ENCODE measurements at regions not wholly inside any gene's neighbourhood (a gene's known extent, or its start where the extent isn't known, plus 50 kb on each side); places are given as distances from the start of the nearest gene placed in this dataset.

DNA sequence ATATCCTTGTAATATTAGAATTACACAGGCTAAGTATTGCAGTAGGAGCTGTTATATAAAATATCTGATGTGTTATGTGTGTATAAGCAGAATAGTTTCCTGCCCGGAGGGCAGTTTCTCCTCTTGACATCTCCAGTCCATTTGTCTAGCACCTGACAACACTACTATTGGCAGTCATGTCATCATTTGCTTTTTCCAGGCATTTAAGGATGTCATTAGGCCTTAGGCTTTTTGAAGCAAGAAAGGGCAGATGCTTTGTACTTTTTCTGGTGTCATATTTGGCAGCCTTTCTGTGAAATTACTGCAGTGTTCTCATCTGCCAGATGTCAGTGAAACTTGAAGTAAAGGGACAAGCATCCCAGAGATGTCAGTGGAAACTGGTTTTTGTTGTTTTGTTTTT, 2017.6 kb upstream of the IGFBP7 start:
- no peak for DNase-seq (ENCODE audit: low read depth, low spot score)
- no peaks in the 10 kb centered on the region for H3K36me3 ChIP-seq (ENCODE audit: control insufficient read depth, insufficient read depth, low read length)
- no peak overlapping the region for H3K27ac ChIP-seq (ENCODE audit: low read length)
- H3K4me3 ChIP-seq (ENCODE audit: low read length), result no peak overlapping the region
- no peaks in the 10 kb centered on the region for H3K9me3 ChIP-seq (ENCODE audit: control insufficient read depth, insufficient read depth, low read length)
- no peaks in the 10 kb centered on the region for H3K4me1 ChIP-seq (ENCODE audit: control insufficient read depth, insufficient read depth, low read length)
- H3K27me3 ChIP-seq (ENCODE audit: control insufficient read depth, insufficient read depth, low read length), result no peaks in the 10 kb centered on the region
- WGBS (ENCODE audit: insufficient coverage, insufficient read length), result no CpG with 5 or more reads among the region's 1 CpG

DNA sequence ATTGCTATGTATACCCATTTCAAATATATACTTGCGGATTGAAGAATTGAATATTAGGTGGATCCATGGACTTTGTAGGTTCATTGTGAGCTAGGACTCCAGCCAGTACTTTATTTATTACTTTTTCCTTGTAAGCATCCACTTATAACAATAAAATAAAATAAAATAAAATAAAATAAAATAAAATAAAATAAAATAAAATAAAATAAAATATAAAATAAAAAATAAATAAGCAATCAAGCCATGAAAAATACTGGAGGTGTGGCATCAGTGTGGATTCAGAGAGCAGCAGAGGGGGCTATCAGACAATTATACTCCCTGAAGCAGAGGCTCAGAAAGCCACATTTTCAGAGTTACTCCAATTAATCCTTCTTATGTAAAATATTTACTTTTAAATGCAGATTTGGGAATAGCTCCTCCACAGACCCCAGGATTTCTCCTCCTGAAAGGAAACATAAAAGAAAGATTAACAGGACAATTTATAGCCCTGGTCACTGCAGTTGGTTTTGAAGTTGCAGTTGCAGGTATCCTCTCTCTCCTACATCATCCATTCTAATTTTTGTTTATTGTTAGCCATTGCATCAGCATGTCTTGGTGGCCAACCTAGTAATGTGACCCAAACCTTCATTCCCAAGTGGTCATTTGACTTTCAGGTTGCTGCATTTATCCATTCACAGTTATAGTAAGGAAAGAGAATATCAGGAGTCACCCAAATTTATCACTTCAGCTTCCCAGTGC, 2025.2 kb upstream of the IGFBP7 start:
- H3K36me3 ChIP-seq (ENCODE audit: control insufficient read depth, insufficient read depth, low read length), result no peaks in the 10 kb centered on the region
- H3K27me3 ChIP-seq (ENCODE audit: control insufficient read depth, insufficient read depth, low read length), result no peaks in the 10 kb centered on the region
- no peak overlapping the region for H3K27ac ChIP-seq (ENCODE audit: low read length)
- no peak for DNase-seq (ENCODE audit: low read depth, low spot score)
- H3K4me1 ChIP-seq (ENCODE audit: control insufficient read depth, insufficient read depth, low read length), result peaks cover 1% of the 10 kb centered on the region; the same call in 1 of the 2 replicates
- no CpG with 5 or more reads among the region's 1 CpG for WGBS (ENCODE audit: insufficient coverage, insufficient read length)
- H3K4me3 ChIP-seq (ENCODE audit: low read length), result no peak overlapping the region
- H3K9me3 ChIP-seq (ENCODE audit: control insufficient read depth, insufficient read depth, low read length), result no peaks in the 10 kb centered on the region

DNA sequence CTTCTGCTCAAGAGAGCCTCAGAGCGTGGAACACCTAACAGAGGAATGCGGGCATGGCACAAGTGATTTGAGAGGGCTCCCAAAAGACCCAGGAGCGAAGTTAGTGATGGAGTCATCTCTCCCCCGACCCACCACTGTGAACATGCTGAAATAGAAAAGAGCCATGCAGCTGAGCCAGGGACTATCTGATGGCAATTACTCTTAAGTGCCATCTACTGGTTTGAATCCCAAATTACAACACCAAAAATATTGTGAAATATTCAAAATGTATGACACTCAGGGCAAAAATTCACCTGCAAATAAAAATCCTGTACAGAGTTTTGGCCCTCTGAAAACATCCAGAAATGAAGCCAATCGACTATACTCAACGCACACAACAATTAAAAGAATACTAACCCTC, 2038.9 kb upstream of the ADGRL3 start:
- no CpG with 5 or more reads among the region's 6 CpGs for WGBS (ENCODE audit: insufficient coverage, insufficient read length)
- Histone ChIP-seq H3K27me3 (ENCODE audit: control insufficient read depth, insufficient read depth, low read length) (no peaks in the 10 kb centered on the region), H3K9me3 (ENCODE audit: control insufficient read depth, insufficient read depth, low read length) (no peaks in the 10 kb centered on the region), H3K36me3 (ENCODE audit: control insufficient read depth, insufficient read depth, low read length) (no peaks in the 10 kb centered on the region), H3K4me1 (ENCODE audit: control insufficient read depth, insufficient read depth, low read length) (no peaks in the 10 kb centered on the region), H3K27ac (ENCODE audit: low read length) (no peak overlapping the region), H3K4me3 (ENCODE audit: low read length) (no peak overlapping the region)
- no peak for DNase-seq (ENCODE audit: low read depth, low spot score)

DNA sequence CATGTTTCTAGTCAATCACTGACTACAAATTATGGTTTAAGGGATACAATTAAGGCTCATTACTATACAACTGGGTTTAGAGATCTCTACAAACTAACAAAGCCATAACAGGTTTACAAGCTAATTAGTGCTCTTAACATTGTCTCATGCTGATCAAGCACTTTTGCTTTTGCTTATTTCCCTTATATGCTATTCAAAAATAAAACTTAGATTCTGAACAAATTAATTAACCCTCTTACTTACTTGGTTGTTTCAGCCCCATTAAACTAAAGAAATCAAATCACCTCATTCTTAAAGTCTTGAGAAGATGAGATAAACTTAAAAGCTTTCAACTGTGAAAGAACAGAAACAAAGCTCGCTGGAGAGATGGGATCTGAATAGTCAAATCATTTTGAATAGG, 2024.5 kb upstream of the ADGRL3 start:
- Histone ChIP-seq H3K36me3 (ENCODE audit: control insufficient read depth, insufficient read depth, low read length) (no peaks in the 10 kb centered on the region), H3K4me1 (ENCODE audit: control insufficient read depth, insufficient read depth, low read length) (no peaks in the 10 kb centered on the region), H3K27me3 (ENCODE audit: control insufficient read depth, insufficient read depth, low read length) (no peaks in the 10 kb centered on the region), H3K9me3 (ENCODE audit: control insufficient read depth, insufficient read depth, low read length) (no peaks in the 10 kb centered on the region), H3K27ac (ENCODE audit: low read length) (no peak overlapping the region), H3K4me3 (ENCODE audit: low read length) (no peak overlapping the region)
- DNase-seq (ENCODE audit: low read depth, low spot score), result no peak
- no CpG with 5 or more reads among the region's 1 CpG for WGBS (ENCODE audit: insufficient coverage, insufficient read length)

DNA sequence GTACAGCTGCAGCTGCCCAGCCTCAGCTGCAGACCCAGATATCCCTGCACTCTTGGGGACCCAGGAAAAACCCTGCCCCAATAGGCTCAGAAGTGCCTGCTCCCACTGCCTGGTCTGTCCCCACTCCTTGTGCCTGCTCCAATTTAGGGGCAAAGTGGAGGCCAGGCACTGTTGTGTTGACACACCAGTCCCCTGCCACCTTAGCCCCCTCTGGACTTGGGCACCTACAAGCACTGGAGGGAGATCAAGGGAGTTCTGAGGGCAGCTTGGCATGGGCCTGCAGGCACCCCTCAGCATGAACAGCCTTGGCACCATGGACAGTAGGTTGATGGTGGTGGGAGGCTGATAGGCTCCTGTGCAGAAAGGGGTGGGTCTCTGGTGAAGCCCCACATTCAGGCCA, 2020.8 kb upstream of the ADGRL3 start:
- Histone ChIP-seq H3K36me3 (ENCODE audit: control insufficient read depth, insufficient read depth, low read length) (no peaks in the 10 kb centered on the region), H3K9me3 (ENCODE audit: control insufficient read depth, insufficient read depth, low read length) (no peaks in the 10 kb centered on the region), H3K27ac (ENCODE audit: low read length) (no peak overlapping the region), H3K4me3 (ENCODE audit: low read length) (no peak overlapping the region), H3K4me1 (ENCODE audit: control insufficient read depth, insufficient read depth, low read length) (no peaks in the 10 kb centered on the region), H3K27me3 (ENCODE audit: control insufficient read depth, insufficient read depth, low read length) (no peaks in the 10 kb centered on the region)
- no peak for DNase-seq (ENCODE audit: low read depth, low spot score)

DNA sequence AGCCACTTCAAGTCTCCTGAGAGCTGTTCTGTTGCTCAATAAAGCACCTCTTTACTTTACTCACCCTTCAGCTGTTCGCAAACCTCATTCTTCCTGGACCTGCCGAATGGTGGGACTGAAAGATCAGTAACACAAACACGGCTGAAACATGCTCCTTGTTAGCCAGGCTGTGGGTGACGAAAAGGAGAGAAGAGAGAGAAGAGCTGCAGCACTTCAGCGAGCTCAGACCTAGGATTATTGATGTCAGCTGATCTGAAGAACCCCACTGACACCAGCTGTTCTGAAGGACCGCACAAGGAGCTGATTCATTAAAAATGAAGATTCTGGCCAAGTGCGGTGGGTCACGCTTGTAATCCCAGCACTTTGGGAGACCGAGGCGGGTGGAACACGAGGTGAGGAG, 2020.0 kb upstream of the ADGRL3 start:
- Histone ChIP-seq H3K4me3 (ENCODE audit: low read length) (no peak overlapping the region), H3K9me3 (ENCODE audit: control insufficient read depth, insufficient read depth, low read length) (no peaks in the 10 kb centered on the region), H3K4me1 (ENCODE audit: control insufficient read depth, insufficient read depth, low read length) (no peaks in the 10 kb centered on the region), H3K36me3 (ENCODE audit: control insufficient read depth, insufficient read depth, low read length) (no peaks in the 10 kb centered on the region), H3K27me3 (ENCODE audit: control insufficient read depth, insufficient read depth, low read length) (no peaks in the 10 kb centered on the region), H3K27ac (ENCODE audit: low read length) (no peak overlapping the region)
- no CpG with 5 or more reads among the region's 11 CpGs for WGBS (ENCODE audit: insufficient coverage, insufficient read length)
- DNase-seq (ENCODE audit: low read depth, low spot score), result no peak

DNA sequence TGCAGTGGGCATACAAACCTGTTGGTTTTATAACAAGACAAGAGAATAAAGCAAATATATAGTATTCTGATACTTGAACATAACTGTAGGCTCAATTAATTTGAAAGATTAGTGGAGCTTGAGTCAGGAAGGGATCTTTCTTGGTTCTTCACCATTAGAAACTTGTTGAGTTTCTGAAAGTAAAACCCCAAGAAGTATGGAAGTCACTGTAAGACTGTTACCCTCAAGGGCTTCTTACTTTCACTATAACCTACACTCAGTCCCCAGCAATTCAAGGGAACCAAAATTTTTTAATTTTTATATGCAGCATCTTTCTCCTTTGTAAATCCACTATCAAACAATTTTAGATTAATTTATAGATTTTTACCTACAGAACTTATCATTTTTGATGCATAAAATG, 2019.2 kb upstream of the ADGRL3 start:
- Histone ChIP-seq H3K4me1 (ENCODE audit: control insufficient read depth, insufficient read depth, low read length) (no peaks in the 10 kb centered on the region), H3K27me3 (ENCODE audit: control insufficient read depth, insufficient read depth, low read length) (no peaks in the 10 kb centered on the region), H3K36me3 (ENCODE audit: control insufficient read depth, insufficient read depth, low read length) (no peaks in the 10 kb centered on the region), H3K4me3 (ENCODE audit: low read length) (no peak overlapping the region), H3K9me3 (ENCODE audit: control insufficient read depth, insufficient read depth, low read length) (no peaks in the 10 kb centered on the region), H3K27ac (ENCODE audit: low read length) (no peak overlapping the region)
- DNase-seq (ENCODE audit: low read depth, low spot score), result no peak

DNA sequence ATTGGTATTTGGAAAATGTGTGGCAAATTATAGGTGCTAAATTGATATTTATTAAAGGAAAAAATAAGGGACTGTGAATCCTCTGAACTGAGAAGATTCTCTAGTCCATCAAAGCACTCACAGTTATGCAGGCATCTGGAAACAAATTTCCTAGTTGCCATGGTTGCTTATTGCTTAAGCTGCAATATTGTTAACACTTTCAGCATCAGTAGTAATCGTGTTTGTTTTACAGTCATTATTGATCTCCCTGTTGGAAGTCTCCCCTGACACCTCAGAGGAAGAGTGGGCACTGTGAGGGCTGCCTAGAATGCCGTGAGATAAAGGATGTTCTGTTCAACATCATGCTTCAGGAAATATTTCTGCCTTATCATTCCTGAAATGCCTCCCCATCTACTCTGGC, 2004.3 kb upstream of the ADGRL3 start:
- WGBS (ENCODE audit: insufficient coverage, insufficient read length), result no CpG with 5 or more reads among the region's 2 CpGs
- Histone ChIP-seq H3K27ac (ENCODE audit: low read length) (no peak overlapping the region), H3K4me1 (ENCODE audit: control insufficient read depth, insufficient read depth, low read length) (no peaks in the 10 kb centered on the region), H3K27me3 (ENCODE audit: control insufficient read depth, insufficient read depth, low read length) (no peaks in the 10 kb centered on the region), H3K9me3 (ENCODE audit: control insufficient read depth, insufficient read depth, low read length) (no peaks in the 10 kb centered on the region), H3K36me3 (ENCODE audit: control insufficient read depth, insufficient read depth, low read length) (no peaks in the 10 kb centered on the region), H3K4me3 (ENCODE audit: low read length) (no peak overlapping the region)
- DNase-seq (ENCODE audit: low read depth, low spot score), result no peak

DNA sequence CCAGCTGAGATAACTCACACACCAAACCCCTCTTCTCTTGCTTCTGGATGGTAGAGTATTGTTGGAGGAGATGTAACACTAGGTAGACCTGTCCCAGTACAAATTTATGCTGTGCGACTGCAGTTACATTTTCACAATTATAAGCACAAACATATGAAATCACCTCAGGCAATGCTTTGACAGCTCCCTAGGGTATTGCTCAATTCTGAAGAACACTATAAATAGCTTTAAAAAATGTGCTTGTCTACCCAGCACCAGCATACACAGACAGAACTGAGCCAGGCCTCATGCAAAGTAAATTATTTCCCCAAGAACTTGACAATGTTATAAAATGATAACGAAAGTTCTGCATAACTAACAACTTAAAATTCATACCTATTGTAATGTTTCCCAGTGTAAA, 1999.1 kb upstream of the ADGRL3 start:
- Histone ChIP-seq H3K9me3 (ENCODE audit: control insufficient read depth, insufficient read depth, low read length) (no peaks in the 10 kb centered on the region), H3K27ac (ENCODE audit: low read length) (no peak overlapping the region), H3K36me3 (ENCODE audit: control insufficient read depth, insufficient read depth, low read length) (no peaks in the 10 kb centered on the region), H3K4me3 (ENCODE audit: low read length) (no peak overlapping the region), H3K27me3 (ENCODE audit: control insufficient read depth, insufficient read depth, low read length) (no peaks in the 10 kb centered on the region), H3K4me1 (ENCODE audit: control insufficient read depth, insufficient read depth, low read length) (no peaks in the 10 kb centered on the region)
- no CpG with 5 or more reads among the region's 2 CpGs for WGBS (ENCODE audit: insufficient coverage, insufficient read length)
- DNase-seq (ENCODE audit: low read depth, low spot score), result no peak

DNA sequence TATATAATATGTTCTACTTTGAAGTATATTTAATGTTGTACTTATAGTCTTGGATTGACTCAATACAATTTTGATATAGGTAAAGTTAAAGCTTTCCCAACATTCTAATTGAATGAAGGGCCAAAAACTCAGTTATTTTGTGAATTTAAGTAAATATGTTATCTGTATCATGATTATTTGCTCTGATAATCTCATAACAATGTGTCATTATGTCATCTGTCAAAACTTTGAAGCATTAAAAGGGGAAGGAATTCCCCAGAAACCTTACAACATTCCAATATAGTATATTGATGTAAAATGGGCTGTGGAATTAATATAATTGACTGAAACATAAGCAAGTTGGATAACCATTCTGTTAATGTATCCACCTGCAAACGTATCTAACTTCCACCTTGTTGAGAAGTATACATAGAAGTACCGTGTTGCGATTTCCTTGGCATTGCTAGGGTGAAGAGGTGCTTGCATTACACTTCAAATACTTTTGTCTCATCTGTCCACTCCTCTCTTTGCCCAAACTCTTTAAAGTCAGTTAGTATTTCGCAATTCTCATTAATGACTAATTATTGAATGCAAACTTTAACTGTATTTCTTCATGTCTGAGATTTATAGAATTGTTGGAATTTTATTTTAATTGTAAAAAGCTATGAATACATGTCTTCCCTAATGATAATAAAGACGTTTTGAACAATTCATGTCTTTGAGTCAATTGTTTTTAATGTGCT, 1982.1 kb upstream of the ADGRL3 start:
- H3K27ac ChIP-seq (ENCODE audit: low read length), result no peak overlapping the region
- no peaks in the 10 kb centered on the region for H3K36me3 ChIP-seq (ENCODE audit: control insufficient read depth, insufficient read depth, low read length)
- no CpG with 5 or more reads among the region's 5 CpGs for WGBS (ENCODE audit: insufficient coverage, insufficient read length)
- no peaks in the 10 kb centered on the region for H3K27me3 ChIP-seq (ENCODE audit: control insufficient read depth, insufficient read depth, low read length)
- H3K4me3 ChIP-seq (ENCODE audit: low read length), result no peak overlapping the region
- H3K4me1 ChIP-seq (ENCODE audit: control insufficient read depth, insufficient read depth, low read length), result no peaks in the 10 kb centered on the region
- no peak for DNase-seq (ENCODE audit: low read depth, low spot score)
- H3K9me3 ChIP-seq (ENCODE audit: control insufficient read depth, insufficient read depth, low read length), result no peaks in the 10 kb centered on the region

DNA sequence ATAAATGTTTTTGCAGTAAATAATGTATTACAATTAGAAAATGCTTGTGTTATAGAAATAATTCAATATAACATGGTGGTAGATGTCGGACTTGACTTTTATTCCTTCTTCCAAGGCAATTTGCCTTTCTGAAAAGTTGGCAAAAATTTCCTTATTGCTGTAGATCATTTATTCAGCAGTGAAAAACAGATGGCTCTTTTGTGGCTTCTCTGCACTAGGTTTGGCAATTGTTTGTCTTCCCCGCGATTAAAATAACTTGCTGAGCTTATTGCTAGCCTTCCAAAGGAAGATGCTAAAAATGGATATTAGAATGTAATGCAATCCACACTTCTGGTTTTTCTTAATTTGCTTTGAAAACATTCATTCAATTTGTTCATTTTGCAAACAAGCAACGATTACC, 1977.9 kb upstream of the ADGRL3 start:
- no peak overlapping the region for H3K27ac ChIP-seq (ENCODE audit: low read length)
- no peak for DNase-seq (ENCODE audit: low read depth, low spot score)
- WGBS (ENCODE audit: insufficient coverage, insufficient read length), result no CpG with 5 or more reads among the region's 4 CpGs
- H3K36me3 ChIP-seq (ENCODE audit: control insufficient read depth, insufficient read depth, low read length), result no peaks in the 10 kb centered on the region
- H3K4me1 ChIP-seq (ENCODE audit: control insufficient read depth, insufficient read depth, low read length), result no peaks in the 10 kb centered on the region
- H3K4me3 ChIP-seq (ENCODE audit: low read length), result no peak overlapping the region
- no peaks in the 10 kb centered on the region for H3K9me3 ChIP-seq (ENCODE audit: control insufficient read depth, insufficient read depth, low read length)
- no peaks in the 10 kb centered on the region for H3K27me3 ChIP-seq (ENCODE audit: control insufficient read depth, insufficient read depth, low read length)

Data from iPS DF 6.9 (cell line).